HG02623 (cell line): ENCODE measurements at regions not wholly inside any gene's neighbourhood (a gene's known extent, or its start where the extent isn't known, plus 50 kb on each side); places are given as distances from the start of the nearest gene placed in this dataset.
"Not testable (repeated sequence)": the region's sequence is repeated elsewhere in the genome, so short reads cannot be mapped to it uniquely, and the experiment has no call there.

ENCODE experiments used
- ATAC-seq: cut with Tn5 transposase; IDR thresholded peaks from one replicate; pipeline ENCODE4 v1.9.1; 2021; ENCODE audit warnings: moderate library complexity; ENCODE audit not compliant: unreplicated experiment

GRCh38 chr1:244291236-244292201 is 160.2 kb downstream of the ADSS2 start:
- no peak for ATAC-seq

GRCh38 chr1:244294599-244295224 is 157.0 kb downstream of the ADSS2 start:
- ATAC-seq: no peak

- no peak for ATAC-seq
These were observed 155.7 kb downstream of the ADSS2 start for GRCh38 chr1:244296003-244296402.

- ATAC-seq: no peak
These were observed 155.3 kb downstream of the ADSS2 start for GRCh38 chr1:244296447-244296846.

DNA sequence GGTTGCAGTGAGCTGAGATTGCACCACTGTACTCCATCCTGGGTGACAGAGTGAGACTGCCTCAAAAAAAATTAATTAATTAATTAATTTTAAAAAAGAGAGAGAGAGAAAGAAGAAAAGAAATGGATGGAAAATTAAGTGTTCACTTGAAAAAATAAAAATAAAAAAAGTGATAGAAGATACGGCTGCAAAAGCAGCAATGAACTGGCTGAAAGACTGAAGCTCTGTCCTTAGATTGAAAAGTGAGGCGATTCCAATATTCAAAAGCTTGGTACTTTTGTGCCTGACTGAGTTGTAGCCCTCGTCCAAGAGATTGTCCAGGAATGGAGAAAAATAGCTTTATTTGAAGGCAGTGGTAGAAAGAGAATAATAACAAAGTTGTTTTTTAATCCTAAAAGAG is 154.6 kb downstream of the ADSS2 start:
- no peak for ATAC-seq

GRCh38 chr1:244297616-244298015 is 154.1 kb downstream of the ADSS2 start:
- ATAC-seq: no peak

DNA sequence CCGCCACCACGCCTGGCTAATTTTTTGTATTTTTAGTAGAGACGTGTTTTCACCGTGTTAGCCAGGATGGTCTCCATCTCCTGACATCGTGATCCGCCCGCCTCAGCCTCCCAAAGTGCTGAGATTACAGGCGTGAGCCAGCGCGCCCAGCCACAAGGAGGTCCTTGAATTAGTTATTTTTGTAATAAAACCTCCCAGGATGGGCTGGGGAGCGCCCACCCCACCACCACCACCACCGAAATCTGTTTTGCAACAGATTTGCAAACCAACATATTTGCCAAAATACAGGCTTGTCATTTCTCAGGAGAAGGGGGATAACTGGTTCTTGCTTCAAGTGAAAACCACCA is 151.7 kb downstream of the ADSS2 start:
- not testable (repeated sequence) for ATAC-seq

- no peak for ATAC-seq
These were observed 150.0 kb downstream of the ADSS2 start for GRCh38 chr1:244301595-244302130.

- ATAC-seq: no peak
These were observed 148.7 kb downstream of the ADSS2 start for GRCh38 chr1:244302876-244303609.

GRCh38 chr1:244303610-244303969 is 148.1 kb downstream of the ADSS2 start:
- ATAC-seq: no peak

DNA sequence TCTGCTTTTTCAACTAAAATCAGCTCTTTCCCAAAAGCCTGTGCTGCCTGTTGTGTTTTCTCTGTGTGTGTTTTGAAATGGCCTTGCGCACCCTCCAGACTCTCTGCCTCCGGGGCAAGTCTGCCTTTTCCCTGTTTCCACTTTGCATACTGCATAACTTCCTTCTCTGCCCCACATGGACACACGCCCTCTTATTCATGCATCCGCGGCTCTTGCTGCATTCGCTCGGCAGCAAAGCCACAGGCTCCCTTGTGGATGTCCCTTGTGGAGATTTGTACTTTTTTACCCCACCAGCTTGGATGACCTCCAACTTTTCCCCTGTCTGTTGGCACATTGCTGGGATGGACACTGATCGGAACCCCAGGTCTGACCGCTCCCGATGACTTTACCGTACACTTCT is 147.6 kb downstream of the ADSS2 start:
- no peak for ATAC-seq

DNA sequence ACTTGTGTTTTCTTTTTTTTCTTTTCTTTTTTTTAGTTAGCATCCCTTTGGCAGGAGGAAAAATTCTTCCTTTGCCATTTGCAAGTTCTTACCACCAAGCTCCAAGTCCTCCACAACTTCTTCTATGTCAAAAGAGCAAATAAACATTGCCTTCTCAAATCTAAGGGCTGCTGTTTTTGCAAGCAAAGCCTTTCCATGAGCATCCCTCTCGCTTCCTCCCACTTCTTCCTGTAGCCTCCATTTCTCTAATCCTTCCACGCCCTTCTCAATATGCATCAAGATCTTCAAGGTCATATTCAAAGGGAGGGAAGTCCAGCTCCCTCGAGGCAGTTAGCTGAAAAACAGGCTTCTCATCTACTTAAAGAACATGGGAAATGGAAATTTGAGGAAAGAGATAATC is 147.1 kb downstream of the ADSS2 start:
- ATAC-seq: no peak

- no peak for ATAC-seq
These were observed 145.8 kb downstream of the ADSS2 start for GRCh38 chr1:244305776-244306341.

DNA sequence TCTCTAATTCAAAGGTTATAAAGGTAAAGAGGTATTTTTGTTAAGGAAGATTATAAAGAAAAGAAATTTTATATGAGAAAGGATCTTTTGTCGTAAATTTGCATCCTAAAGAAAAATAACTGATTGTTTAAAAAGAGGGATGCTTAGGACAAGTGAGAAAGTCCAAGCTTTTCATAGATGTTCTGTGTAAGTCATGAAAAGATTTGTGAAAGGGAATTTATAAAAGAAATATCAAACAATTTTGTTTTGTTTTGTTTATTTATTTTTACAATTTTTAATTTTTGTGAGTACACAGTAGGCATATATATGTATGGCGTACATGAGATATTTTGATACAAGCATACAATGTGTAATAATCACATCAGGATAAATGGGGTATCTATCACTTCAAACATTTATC is 145.2 kb downstream of the ADSS2 start:
- ATAC-seq: no peak

DNA sequence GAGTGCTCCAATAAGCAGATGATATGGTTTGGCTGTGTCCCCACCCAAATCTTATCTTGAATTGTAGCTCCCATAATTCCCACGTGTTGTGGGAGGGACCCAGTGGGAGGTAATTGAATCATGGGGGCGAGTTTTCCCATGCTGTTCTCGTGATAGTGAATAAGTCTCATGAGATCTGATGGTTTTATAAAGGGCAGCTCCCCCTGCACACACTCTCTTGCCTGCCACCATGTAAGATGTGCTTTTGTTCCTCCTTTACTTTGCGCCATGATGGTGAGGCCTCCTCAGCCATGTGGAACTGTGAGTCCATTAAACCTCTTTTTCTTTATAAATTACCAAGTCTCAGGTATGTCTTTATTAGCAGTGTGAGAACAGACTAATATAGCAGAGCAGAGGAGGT is 142.5 kb downstream of the ADSS2 start:
- not testable (repeated sequence) for ATAC-seq

GRCh38 chr1:244311784-244312532 is 139.8 kb downstream of the ADSS2 start:
- ATAC-seq: no peak

GRCh38 chr1:244313346-244313745 is 138.4 kb downstream of the ADSS2 start:
- no peak for ATAC-seq

DNA sequence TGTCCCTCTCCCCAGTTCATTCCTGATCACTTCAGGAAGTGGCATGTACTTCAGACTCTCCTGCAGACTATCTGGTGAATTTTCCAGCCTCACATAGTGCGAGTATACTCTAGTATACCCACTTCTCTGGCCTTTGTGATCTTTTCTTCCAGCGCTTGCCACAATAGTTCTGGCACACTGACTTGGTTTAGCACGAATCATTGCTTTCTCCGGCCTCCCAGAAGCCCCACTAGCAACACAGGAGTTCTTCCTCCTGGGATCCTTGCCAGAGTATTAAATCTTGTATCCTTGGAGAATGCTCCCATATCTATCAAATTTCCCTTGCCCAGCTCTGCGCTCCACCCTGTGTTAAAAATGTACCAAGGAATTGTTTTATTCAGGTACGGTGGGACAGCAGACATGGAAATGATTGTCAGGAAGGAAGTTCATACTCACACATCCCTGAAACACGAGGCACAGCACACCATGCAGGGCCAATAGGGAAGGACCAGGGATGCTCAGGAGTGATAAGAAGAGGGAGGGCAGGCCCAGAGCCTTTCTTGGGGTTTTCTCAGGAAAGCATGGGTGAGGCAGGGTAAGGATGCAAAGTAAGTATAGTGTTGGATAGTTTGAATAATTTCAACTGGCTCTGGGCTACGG is 136.7 kb downstream of the ADSS2 start:
- ATAC-seq: no peak

- ATAC-seq: no peak
These were observed 135.7 kb downstream of the ADSS2 start for GRCh38 chr1:244315996-244316395.

- no peak for ATAC-seq
These were observed 135.3 kb downstream of the ADSS2 start for GRCh38 chr1:244316407-244316806.
